Activated T-cell treated with anti-CD3 and anti-CD28 coated beads for 48 hours (primary cell): ENCODE measurements at regions not wholly inside any gene's neighbourhood (a gene's known extent, or its start where the extent isn't known, plus 50 kb on each side); places are given as distances from the start of the nearest gene placed in this dataset.

Experiments
- DNase-seq: peaks from one replicate; pipeline ENCODE4 v3.0.0-alpha.2; 2020; ENCODE audit warnings: low read depth

- DNase-seq = no peak
Measured at GRCh38 chr5:74028406-74028805, 402.4 kb downstream of the ARHGEF28 start.

DNA sequence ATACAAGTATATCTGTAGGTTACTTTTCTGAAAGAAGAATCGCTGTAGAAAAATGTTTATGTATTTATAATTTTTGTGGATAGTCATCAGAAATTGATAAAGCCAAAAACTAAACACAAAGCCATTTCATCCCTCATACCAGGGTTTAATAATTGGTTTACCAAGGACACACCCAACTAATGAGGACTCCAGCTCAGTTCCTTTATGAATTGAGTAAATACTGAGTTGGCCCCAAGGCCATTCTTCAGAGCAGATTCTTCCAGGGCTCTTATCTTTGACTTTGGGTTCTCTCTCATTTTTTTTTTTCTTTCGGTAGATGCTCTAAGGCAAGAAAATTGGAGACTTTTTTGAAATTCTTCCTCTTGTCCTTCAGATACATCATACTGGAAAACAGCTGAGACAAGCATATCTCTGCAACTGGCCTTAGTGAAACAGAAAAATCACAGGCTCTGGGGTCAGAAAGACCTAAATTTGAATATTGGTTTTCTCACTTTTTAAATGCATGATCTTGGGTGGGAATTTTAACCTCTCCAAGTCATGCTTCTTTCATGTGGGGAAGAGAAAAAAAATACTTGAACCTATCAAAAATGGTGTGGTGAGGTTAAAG lies 401.8 kb downstream of the ARHGEF28 start:
- DNase-seq = no peak

DNA sequence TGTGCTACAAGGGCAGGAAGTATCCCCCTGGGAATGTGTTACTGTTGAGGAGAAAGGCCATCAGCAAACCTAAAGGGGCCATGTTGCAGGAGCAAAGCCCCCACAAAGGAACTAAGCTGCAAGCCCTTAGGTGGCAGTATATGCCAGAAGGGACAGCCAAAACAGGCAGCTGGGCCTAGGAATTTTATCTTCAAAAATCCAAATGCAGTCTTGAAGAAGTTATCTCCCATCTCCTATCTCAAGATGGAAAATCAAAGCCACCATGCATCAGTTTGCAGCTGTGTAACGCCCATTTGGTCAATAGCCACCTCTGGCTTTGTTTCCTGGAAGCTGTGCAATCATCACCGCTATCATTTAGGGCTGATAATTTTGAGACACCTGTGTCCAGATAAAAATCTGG lies 400.3 kb downstream of the ARHGEF28 start:
- no peak for DNase-seq

- DNase-seq = no peak
Measured at GRCh38 chr5:74021126-74021525, 395.1 kb downstream of the ARHGEF28 start.

GRCh38 chr5:74020503-74020902 lies 394.5 kb downstream of the ARHGEF28 start:
- no peak for DNase-seq

DNA sequence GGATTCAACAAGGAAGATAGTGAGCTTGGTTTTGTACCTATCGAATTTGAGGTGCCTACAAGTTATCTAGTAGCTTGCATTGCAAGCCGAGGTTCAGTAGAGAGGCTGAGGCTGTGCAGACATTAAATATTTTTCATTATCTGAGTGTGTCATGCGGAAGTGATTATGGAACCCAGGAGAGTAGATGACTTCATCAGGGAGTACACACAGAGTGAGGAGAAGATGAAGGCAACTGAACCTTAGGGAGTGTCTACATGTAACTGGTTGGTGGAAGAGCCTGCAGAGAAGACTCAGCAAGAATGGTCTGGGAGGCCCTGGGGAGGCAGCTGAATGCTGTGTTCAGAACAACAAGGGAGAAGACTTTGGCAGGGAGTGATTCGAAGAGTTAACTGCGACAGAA lies 393.9 kb downstream of the ARHGEF28 start:
- no peak for DNase-seq

DNA sequence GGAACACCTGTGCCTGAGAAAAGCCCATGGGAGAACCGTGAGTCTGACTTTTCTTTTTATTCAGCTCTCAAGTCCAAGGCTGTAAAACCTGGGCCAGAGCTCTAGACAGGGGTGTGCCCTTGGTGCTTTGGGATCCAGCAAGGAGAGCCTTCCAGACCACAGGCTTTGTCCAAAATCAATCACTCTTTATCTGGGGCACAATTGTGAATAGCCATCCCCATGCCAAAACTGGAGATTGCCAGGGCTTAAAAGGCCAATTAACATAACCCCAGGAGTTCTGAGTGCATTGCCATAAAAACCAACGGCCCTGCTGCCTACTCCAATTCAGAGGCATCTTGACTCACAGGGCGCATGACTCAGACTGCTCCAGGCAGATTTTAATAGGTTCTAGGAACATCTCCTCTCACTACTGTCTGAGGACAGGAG lies 391.8 kb downstream of the ARHGEF28 start:
- no peak for DNase-seq

DNA sequence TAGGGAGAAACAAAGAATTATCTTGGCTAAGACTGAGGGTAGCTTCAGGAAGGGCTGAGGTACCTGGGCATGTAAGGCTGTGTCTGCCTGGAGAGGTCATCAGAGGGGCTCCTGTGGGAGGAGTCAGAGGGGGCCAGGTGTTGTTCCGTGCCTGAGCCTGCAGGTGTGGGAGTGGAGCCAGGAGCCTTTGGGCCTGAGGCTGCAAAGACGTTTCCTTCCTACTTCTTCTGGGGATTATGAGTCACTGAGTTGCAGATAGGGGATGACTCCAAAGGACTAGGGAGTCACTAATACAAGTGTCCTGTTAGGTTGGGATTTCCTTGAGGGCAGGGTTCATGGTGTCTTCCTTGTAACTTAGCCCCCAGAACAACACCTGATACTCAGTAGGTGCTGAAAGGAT lies 391.1 kb downstream of the ARHGEF28 start:
- DNase-seq = no peak

- DNase-seq = no peak
Measured at GRCh38 chr5:74016373-74016772, 390.4 kb downstream of the ARHGEF28 start.

DNA sequence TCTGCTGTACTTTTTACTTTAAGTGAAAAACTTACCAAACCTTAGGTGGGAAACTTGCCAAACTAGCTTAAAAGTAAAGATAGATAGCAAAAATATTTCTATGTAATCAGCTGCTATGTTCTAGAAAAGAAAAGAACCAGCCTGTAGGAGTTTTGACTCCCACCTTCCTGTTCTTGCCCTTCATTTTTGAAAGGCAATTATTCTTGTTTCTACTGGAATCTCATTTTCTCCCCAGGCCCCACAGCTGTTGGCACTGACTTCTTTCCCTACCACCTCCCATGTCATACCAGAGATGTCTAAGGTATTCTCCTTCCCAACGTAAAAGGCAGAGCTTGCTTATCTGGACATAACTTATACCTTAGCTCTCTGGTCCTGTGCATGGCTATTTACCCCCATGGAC lies 389.7 kb downstream of the ARHGEF28 start:
- DNase-seq = no peak

- DNase-seq = no peak
Measured at GRCh38 chr5:74013222-74013621, 387.2 kb downstream of the ARHGEF28 start.

DNA sequence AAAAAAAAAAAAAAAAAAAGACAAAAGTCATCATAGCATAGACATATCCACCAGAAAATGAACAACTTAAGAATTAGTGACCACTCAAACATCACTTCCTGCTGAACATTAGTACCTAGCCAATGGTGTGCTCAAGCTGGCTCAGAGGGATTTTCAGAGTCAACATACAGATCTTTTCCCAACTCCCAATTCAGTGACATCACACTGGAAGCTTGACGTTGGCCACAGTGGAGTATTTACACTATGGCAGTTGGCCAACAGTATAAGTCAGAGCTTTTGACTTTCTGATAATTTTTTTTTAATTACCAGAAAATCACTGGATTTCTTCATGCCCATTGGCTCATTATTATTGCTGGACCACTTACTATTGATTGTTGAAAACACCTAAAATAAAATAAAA lies 383.5 kb downstream of the ARHGEF28 start:
- DNase-seq = no peak

GRCh38 chr5:74007193-74007592 lies 381.2 kb downstream of the ARHGEF28 start:
- no peak for DNase-seq

DNA sequence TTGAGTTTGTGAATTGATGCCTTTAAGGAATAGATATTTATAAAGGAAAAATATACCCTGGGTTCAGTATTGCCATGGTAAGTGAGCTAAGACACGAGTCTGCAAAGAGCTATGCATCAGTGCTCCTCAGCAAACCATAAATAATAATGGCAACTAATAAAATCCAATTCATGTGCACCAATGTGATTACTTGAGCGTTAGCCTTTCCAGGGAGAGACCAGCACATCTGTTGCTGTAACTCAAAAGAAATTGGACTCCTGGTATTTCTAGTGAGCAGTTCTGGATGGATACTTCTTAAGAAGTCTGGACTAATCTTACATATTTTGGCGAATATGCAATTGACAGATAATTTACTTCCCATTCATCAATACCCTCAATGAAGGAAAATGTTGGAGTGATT lies 373.3 kb downstream of the ARHGEF28 start:
- no peak for DNase-seq

DNA sequence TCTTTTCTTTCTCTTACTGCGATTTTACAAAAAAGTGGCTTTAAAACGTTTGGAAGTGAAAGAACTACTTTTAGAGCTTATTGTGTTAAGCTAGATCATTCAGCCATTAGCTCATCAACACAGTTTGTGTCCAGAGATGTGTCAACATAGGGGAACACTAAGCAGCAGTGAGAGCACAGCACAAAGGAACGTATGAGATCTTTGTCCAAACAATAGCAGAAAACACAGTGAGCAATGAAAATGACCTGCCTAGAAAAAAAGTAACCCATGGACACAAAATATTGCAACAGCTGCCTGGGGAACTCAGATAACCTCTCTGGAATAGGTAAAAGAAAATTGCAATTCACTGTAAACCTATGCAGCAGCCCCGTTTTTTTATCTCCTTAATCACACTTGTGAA lies 372.5 kb downstream of the ARHGEF28 start:
- DNase-seq = no peak

DNA sequence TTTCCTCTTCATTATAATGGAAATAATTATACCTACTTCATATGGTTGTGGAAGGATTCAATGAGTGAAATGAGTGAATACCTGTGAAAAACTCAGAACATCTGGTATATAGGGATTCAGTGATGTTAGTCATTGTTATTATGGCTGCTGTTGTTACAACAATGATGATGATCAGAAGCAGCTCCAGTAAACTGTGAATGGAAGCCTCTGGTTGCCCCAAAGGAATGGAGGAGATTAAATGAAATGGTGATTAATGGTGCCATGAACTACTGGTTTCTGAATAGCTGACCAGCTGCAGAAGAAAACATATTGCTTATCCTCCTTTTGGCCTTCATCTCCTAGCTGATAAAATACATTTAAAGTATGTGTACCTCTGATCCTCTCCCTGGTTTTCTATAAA lies 372.0 kb downstream of the ARHGEF28 start:
- DNase-seq = no peak

DNA sequence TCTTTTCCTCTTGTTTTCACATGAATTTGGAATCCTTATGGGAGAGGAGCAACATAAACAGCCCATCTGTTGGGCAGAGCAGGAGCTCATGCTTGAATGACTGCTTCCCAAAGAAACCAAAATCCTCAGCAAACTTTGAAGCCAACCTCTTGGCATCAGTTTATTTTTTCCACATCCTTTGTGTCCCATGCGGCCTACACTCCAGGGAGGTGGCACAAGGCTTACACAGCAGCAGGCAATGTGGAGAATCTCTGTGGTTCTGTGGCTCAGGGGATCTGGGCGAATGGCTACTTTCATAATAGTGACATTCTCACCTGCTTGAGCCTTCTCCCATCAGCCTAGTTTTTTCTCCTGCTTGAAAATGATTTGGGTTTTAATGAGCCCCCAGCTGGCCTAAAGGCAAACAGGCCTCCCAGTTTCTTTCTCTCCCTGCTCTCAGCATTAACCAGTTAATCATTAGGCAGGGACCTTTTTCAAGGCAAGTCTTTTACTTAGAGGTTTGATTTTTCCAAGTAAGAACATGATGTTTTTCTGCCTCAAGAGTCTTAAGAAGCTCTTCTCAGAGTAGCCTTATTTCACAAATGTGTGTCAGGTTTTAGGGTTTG lies 370.3 kb downstream of the ARHGEF28 start:
- no peak for DNase-seq

- DNase-seq = no peak
Measured at GRCh38 chr5:73994963-73995362, 369.0 kb downstream of the ARHGEF28 start.
